ENCODE measurements at regions not wholly inside any gene's neighbourhood (a gene's known extent, or its start where the extent isn't known, plus 50 kb on each side); places are given as distances from the start of the nearest gene placed in this dataset.

DNA sequence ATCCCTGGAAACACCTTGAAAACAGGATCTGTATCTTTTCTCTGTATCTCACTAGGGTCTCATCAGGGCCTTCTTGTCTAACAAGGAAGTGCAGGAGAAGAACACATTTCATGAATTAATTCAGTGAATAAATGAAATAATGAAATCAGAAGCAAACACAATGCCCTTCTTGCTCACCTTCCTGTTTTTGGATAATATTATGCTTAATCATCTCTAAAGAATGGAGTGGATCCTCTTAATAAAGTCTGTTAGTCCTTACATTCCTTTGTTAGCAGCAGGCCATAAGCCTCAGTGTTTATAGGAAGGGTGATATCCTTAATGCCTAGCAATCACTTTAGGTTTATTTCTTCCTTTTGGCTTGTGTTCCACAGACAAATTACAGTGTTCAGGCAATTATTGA, 837.1 kb upstream of the SEMA6A start:
- TF ChIP-seq, protein P1, sequence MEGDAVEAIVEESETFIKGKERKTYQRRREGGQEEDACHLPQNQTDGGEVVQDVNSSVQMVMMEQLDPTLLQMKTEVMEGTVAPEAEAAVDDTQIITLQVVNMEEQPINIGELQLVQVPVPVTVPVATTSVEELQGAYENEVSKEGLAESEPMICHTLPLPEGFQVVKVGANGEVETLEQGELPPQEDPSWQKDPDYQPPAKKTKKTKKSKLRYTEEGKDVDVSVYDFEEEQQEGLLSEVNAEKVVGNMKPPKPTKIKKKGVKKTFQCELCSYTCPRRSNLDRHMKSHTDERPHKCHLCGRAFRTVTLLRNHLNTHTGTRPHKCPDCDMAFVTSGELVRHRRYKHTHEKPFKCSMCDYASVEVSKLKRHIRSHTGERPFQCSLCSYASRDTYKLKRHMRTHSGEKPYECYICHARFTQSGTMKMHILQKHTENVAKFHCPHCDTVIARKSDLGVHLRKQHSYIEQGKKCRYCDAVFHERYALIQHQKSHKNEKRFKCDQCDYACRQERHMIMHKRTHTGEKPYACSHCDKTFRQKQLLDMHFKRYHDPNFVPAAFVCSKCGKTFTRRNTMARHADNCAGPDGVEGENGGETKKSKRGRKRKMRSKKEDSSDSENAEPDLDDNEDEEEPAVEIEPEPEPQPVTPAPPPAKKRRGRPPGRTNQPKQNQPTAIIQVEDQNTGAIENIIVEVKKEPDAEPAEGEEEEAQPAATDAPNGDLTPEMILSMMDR (IDR thresholded peaks at IDR 0.05; ENCODE audit: low read length): no peak
- TF ChIP-seq EZH2phosphoT487 (IDR thresholded peaks at IDR 0.05; ENCODE audit: low read length): no peak
- TF ChIP-seq EZH2 (optimal IDR thresholded peaks at IDR 0.05; ENCODE audit: low read depth, low read length): no peak
